GM13977 (cell line): ENCODE measurements at regions not wholly inside any gene's neighbourhood (a gene's known extent, or its start where the extent isn't known, plus 50 kb on each side); places are given as distances from the start of the nearest gene placed in this dataset.

ENCODE experiments used
- DNase-seq: peaks from one replicate; pipeline ENCODE4 v3.0.0; 2012; ENCODE audit warnings: low spot score
- in situ Hi-C: fragments of 300-500 bp; cut with MboI; formaldehyde crosslinking; loops from one replicate; pipeline ENCODE4 v1.12.0; 2022; ENCODE audit warnings: low sequenced_read_pairs, low pct_unique_long_range_greater_than_20kb, mixed read lengths, inconsistent platforms; ENCODE audit not compliant: unreplicated experiment
- TF ChIP-seq, protein P1 (sequence below): IDR thresholded peaks from 2 replicates; pipeline ENCODE4 v1.5.1; 2012; ENCODE audit warnings: mild to moderate bottlenecking, control low read depth; ENCODE audit not compliant: insufficient read depth; ENCODE audit errors: extremely low read depth, missing control alignments

DNA sequence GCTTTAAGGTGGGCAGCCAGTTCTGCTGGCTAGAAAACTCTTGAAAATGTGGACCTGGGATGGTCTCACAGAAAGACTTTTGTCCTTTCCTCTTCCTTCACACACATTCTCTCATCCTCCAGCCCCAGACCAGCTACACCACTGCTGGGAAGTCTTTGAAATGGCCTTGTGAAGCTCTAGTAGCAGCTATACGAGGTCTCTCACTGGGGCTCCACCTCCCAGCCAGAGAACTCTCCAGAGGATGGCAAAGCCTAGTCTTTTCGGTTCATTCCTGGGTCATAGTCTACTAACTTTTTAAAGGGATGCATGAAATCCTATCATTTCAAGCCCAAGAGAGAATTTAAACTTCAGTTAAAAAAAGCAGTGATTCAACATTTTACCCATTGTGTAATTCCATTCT lies 133.9 kb upstream of the ERCC6L2 start:
- TF ChIP-seq, protein P1, sequence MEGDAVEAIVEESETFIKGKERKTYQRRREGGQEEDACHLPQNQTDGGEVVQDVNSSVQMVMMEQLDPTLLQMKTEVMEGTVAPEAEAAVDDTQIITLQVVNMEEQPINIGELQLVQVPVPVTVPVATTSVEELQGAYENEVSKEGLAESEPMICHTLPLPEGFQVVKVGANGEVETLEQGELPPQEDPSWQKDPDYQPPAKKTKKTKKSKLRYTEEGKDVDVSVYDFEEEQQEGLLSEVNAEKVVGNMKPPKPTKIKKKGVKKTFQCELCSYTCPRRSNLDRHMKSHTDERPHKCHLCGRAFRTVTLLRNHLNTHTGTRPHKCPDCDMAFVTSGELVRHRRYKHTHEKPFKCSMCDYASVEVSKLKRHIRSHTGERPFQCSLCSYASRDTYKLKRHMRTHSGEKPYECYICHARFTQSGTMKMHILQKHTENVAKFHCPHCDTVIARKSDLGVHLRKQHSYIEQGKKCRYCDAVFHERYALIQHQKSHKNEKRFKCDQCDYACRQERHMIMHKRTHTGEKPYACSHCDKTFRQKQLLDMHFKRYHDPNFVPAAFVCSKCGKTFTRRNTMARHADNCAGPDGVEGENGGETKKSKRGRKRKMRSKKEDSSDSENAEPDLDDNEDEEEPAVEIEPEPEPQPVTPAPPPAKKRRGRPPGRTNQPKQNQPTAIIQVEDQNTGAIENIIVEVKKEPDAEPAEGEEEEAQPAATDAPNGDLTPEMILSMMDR, result no peak
- in situ Hi-C loops, result no loop called here

DNA sequence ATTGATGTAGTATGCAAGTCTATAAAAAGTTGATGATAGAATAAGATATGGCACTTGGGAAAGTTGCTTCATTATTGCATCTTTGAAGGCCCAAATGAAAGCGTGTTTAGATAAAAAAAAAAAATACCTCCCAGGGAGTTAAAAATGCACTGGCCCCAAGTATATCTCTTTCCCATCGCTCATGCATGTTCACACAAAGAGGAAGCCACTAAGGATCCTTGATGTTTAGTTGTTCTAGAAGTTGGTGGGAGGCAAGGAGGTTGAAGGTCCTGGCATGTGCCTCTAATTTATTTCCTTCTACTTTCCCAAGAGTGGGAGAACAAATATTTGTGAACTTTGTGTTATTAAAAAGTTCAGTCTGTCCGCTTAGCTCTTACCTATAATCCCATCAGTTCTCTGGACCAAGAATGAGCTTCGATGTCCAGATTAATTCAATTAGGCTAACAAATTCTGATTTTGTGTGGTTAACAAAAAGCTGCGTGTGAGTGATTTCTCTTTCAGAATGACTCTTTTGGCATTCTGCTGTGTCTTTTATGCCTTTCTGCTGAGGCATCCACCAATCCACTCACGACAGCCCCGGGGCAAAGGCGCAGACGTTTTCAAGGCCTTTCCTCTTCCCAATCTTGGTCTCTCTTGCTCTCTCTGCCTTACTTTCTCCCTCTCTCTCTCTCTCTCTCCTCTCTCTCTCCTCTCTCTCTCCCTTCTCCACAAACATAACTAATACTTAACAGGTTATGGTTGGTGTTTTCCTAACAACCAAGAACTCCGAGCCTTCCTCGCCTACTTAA lies 135.1 kb upstream of the ERCC6L2 start:
- no peak for DNase-seq
- in situ Hi-C loops, result no loop called here
- TF ChIP-seq, protein P1, result no peak

More for the DNA sequence above, 133.9 kb upstream of the ERCC6L2 start:
- DNase-seq, result no peak

DNA sequence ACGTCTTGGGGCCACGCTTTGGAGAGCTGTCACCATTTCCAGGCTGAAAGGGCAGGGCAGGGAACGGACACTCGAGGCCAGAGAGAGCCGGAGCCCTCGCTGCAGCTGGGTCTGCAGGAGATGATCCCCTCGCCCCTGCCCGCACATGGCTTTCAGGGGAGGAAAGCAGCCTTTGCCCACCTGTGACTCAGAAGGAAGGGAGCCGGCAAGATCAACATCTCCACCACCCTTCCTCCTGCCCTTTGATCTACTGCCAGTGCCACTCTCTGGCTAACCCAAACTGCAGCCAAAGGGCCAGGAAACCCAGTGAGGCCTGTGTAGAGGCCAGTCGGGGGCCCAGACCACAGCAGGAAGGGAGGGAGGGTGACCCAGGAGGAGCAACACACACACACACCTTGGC lies 137.1 kb upstream of the ERCC6L2 start:
- no peak for DNase-seq
- in situ Hi-C loops, result no loop called here
- TF ChIP-seq, protein P1, result no peak

DNA sequence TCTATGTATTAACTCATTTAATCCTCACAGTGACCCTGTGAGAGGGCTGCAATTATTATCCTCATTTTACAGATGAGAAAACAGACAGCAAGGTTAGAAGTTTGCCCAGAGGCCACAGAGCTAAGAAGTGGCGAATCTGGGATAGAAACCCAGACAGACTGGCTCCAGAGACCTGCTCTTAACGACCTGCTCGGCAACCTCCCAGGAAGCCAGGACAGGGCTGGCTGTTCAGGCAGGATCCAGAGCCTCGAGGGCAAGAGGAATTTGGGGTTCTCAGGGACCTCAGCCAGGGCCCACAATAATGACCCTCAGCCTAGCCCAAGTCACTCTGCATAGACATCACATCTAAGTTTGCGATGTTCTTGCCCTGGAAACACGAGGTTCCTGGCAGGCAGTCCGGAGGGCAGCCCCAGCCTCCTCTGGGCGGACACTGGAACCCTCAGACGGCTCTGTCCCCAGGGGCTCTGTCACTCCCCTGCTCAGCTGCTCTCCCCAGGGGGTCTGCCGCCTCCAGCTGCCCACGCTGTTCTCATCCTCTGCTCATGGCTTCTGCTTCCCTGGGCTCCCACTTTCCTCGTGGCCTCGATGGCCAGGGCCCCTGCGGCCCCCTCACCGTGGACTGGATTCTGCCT lies 138.5 kb upstream of the ERCC6L2 start:
- in situ Hi-C loops, result no loop called here
- TF ChIP-seq, protein P1, result no peak
- no peak for DNase-seq

DNA sequence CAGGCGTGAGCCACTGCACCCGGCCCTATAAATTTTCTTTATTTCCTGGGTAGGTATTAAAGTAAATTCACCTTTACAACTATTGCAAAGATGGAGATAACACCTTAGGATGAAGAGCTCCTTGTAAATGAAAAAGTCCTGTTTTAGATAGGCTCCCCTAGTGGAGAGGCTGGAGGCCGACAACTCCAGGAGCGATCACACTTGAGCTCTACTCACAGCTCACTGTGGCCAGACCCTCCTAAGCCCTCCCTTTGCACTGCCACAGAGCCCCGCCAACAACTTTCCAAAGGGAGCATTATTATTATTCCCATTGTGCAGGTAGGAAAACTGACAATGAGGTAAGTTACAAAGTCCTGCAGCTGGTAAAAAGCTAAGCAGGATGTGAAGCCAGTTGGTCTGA lies 139.1 kb upstream of the ERCC6L2 start:
- DNase-seq, result no peak
- TF ChIP-seq, protein P1, result peak; percentile 25
- in situ Hi-C loops, result no loop called here

DNA sequence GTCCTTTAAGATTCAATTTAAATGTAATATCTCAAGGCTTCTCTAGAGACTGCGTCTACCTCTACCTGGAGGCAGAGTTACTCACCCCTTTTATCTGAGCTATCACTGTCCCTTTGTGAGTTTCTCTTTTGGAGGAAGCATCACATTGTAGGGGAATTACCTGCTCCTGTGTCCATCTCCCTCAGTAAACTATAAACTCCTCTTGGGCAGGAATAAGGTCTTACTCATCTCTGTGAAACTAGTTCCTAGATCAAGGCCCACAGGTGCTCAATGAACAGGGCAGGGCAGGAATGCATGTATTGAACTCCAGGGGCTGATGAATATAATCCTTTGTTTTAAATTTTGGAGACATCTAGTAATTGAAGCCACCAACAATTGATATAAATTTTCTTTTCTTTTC lies 139.8 kb upstream of the ERCC6L2 start:
- in situ Hi-C loops, result no loop called here
- TF ChIP-seq, protein P1, result no peak
- DNase-seq, result no peak
